HepG2 (cell line): ENCODE measurements at regions not wholly inside any gene's neighbourhood (a gene's known extent, or its start where the extent isn't known, plus 50 kb on each side); places are given as distances from the start of the nearest gene placed in this dataset.

Experiments
- ATAC-seq: fragments of 200-7000 bp; cut with Tn5 transposase; 3 replicates; pipeline ENCODE4 v1.9.1; 2020; ENCODE audit warnings: mild to moderate bottlenecking, moderate library complexity
- BruUV-seq: library from RNA; stranded (reverse); fragments of 400-500 nt; replicated peaks from 2 replicates; lab custom pipeline; 2021; lab: Mats Ljungman, UMichigan
- CTCF ChIA-PET: fragments of 300-600 bp; formaldehyde crosslinking; extraction: SDS; loops from one replicate; lab custom pipeline; 2021; ENCODE audit warnings: low total read pairs, inconsistent platforms, low intra/inter-chr PET ratio; lab: Yijun Ruan, JAX
- POLR2A ChIA-PET: fragments of 350-600 bp; sonication (Branson Sonifier 250); formaldehyde crosslinking; loops from one replicate; lab custom pipeline; 2020; ENCODE audit warnings: antibody characterized with exemption, inconsistent platforms; lab: Yijun Ruan, JAX
- DNase-seq: peaks from one replicate; pipeline ENCODE4 v3.0.0-alpha.2; 2015; ENCODE audit warnings: low spot score
- FAIRE-seq: peaks from 3 replicates; lab custom pipeline; 2011; peaks lifted over from hg19 to GRCh38; lab: Jason Lieb, UNC
- H2AFZ ChIP-seq: one replicate; pipeline ENCODE4 v1.6.1; 2011; ENCODE audit warnings: low read length, inconsistent platforms
- H3K27ac ChIP-seq: fragments of 300-600 bp; 3 replicates; pipeline ENCODE4 v1.8.0; 2011; ENCODE audit warnings: mixed run types, mild to moderate bottlenecking, mixed read lengths, low read length, inconsistent platforms; ENCODE audit not compliant: insufficient read depth; ENCODE audit errors: extremely low read length
- H3K27me3 ChIP-seq, 2 experiments: fragments of 200-600 bp in 1 of 2; 2 replicates in 1 of 2; 3 replicates in 1 of 2; pipeline versions ENCODE4 v1.6.0 to v1.8.0; 2011; ENCODE audit warnings: low read length in 2 of 2, mild to moderate bottlenecking in 2 of 2, moderate library complexity in 2 of 2, inconsistent platforms in 1 of 2; ENCODE audit not compliant: insufficient read depth in 2 of 2, control insufficient read depth in 1 of 2
- H3K36me3 ChIP-seq, 2 experiments: fragments of 200-600 bp in 1 of 2; replicated peaks in 1 of 2; 2 replicates in 1 of 2; 3 replicates in 1 of 2; pipeline versions ENCODE4 v1.5.1 to v1.8.0; 2011; ENCODE audit warnings: low read length in 2 of 2, inconsistent platforms in 1 of 2; ENCODE audit not compliant: insufficient read depth in 2 of 2, control insufficient read depth in 1 of 2
- H3K4me1 ChIP-seq: 2 replicates; pipeline ENCODE4 v1.5.1; 2012; ENCODE audit warnings: low read length, inconsistent platforms; ENCODE audit not compliant: insufficient read depth
- H3K4me2 ChIP-seq: 2 replicates; pipeline ENCODE4 v1.6.0; 2011; ENCODE audit warnings: low read depth, low read length, inconsistent platforms
- H3K4me3 ChIP-seq, 3 experiments: fragments of 200-600 bp in 1 of 3; sonication (generic), shearing (Covaris generic) in 1 of 3; replicated peaks in 1 of 3; 2 replicates each; pipeline ENCODE4 v1.5.1; 2011 to 2016; ENCODE audit warnings: low read length in 3 of 3, inconsistent platforms in 2 of 3, low read depth in 2 of 3, mild to moderate bottlenecking in 2 of 3, control low read depth in 1 of 3, mixed read lengths in 1 of 3; ENCODE audit not compliant: insufficient read depth in 1 of 3
- H3K79me2 ChIP-seq: one replicate; pipeline ENCODE4 v1.6.1; 2011; ENCODE audit warnings: low read length, inconsistent platforms; ENCODE audit not compliant: insufficient read depth
- H3K9ac ChIP-seq: 2 replicates; pipeline ENCODE4 v1.6.0; 2011; ENCODE audit warnings: mild to moderate bottlenecking, low read depth, low read length, inconsistent platforms; ENCODE audit not compliant: insufficient read depth
- H3K9me3 ChIP-seq: 2 replicates; pipeline ENCODE4 v1.5.1; 2012; ENCODE audit warnings: mild to moderate bottlenecking, low read length
- H4K20me1 ChIP-seq: 2 replicates; pipeline ENCODE4 v1.6.0; 2011; ENCODE audit warnings: inconsistent platforms, mild to moderate bottlenecking, low read length, moderate library complexity; ENCODE audit not compliant: insufficient read depth
- CERS6 ChIP-seq: sonication (generic); formaldehyde crosslinking; IDR thresholded peaks from 2 replicates; pipeline ENCODE4 v1.5.0; 2020; ENCODE audit warnings: missing genetic modification reagents
- MBNL3 ChIP-seq: fragments of 250-450 bp; sonication (Bioruptor Pico); conservative IDR thresholded peaks from 2 replicates; pipeline ENCODE4 v1.8.0; 2022; ENCODE audit warnings: mild to moderate bottlenecking, inconsistent platforms
- TBL1XR1 ChIP-seq: fragments of 150-350 bp; IDR thresholded peaks from 2 replicates; pipeline ENCODE4 v1.6.1; 2014; ENCODE audit warnings: borderline replicate concordance, low read length; ENCODE audit not compliant: partially characterized antibody
- TCF12 ChIP-seq, 2 experiments: fragments of 450-650 bp in 1 of 2; sonication (generic) in 1 of 2; formaldehyde crosslinking in 1 of 2; IDR thresholded peaks; 2 replicates each; pipeline versions ENCODE4 v1.6.1 to v1.8.0; 2017 to 2022; ENCODE audit warnings: antibody characterized with exemption in 1 of 2, mild to moderate bottlenecking in 1 of 2, missing genetic modification reagents in 1 of 2, moderate library complexity in 1 of 2
- ZBTB42 ChIP-seq: sonication (generic); formaldehyde crosslinking; IDR thresholded peaks from 2 replicates; pipeline ENCODE4 v1.5.0; 2020; ENCODE audit warnings: mild to moderate bottlenecking, missing genetic modification reagents
- ZNF256 ChIP-seq: sonication (generic); formaldehyde crosslinking; conservative IDR thresholded peaks from 2 replicates; pipeline ENCODE4 v1.4.0; 2020; ENCODE audit warnings: missing genetic modification reagents
- ZNF570 ChIP-seq: sonication (generic); formaldehyde crosslinking; IDR thresholded peaks from 2 replicates; pipeline ENCODE4 v1.4.0; 2020; ENCODE audit warnings: mild to moderate bottlenecking, missing genetic modification reagents, borderline replicate concordance
- ZNF674 ChIP-seq: sonication (generic); formaldehyde crosslinking; IDR thresholded peaks from 2 replicates; pipeline ENCODE4 v1.5.0; 2020; ENCODE audit warnings: low read depth, mild to moderate bottlenecking, missing genetic modification reagents
- ZNF784 ChIP-seq: sonication (generic); formaldehyde crosslinking; IDR thresholded peaks from 2 replicates; pipeline ENCODE4 v1.5.1; 2020; ENCODE audit warnings: missing genetic modification reagents, mild to moderate bottlenecking, borderline replicate concordance
- WGBS: methylation state at CpG from one replicate; pipeline ENCODE4 v1.1.6; 2017; ENCODE audit warnings: low lambda C conversion rate; 5-methylcytosine and 5-hydroxymethylcytosine counted together
- in situ Hi-C: cut with HindIII; loops from 2 replicates; pipeline ENCODE4 v1.10.0; 2017; ENCODE audit warnings: low pct_unique_long_range_greater_than_20kb; ENCODE audit not compliant: extremely low pct_ligation_motif_present
- intact Hi-C: fragments of 100-400 bp; cut with micrococcal nuclease; formaldehyde crosslinking; loops from one replicate; pipeline ENCODE4 v1.10.0; 2022; ENCODE audit not compliant: unreplicated experiment
- TF ChIP-seq, protein P1 (sequence below): sonication (generic); formaldehyde crosslinking; IDR thresholded peaks from 2 replicates; pipeline ENCODE4 v1.4.0; 2020; ENCODE audit warnings: missing genetic modification reagents

DNA sequence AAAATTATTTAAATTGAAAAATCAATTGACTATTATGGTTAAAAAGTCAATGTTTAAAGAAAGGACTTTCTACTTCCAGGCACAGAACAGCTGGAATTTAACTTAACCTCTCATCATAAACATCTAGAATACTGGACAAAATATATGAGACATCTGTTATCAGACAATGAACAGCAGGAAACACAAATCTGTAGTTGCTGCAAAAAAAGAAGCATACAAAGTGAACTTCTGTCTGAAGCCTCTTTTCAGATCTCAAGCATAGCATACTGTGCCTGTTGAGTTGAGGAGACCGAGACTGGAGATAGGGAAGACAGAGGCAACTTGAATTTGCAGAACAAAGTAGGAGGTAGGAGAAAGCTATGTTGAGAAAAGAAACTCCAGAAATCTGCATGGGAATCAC is 140.0 kb upstream of the CBLB start:
- intact Hi-C loops (loop anchor here (10.0 kb wide), 1 partner anchor 64 kb away; no protein-coding TSS in a partner anchor), in situ Hi-C loops (no loop called here)
- DNase-seq: no peak
- ATAC-seq: no peak
- H2AFZ ChIP-seq: no peak overlapping the region
- no peak for FAIRE-seq
- 0% methylated on average over 1 of the region's 1 CpG for WGBS
- BruUV-seq: no TSS peak
- H4K20me1 ChIP-seq: no peaks in the 10 kb centered on the region
- no peaks in the 10 kb centered on the region for H3K79me2 ChIP-seq
- no peak overlapping the region for H3K4me3 ChIP-seq
- H3K36me3 ChIP-seq: no peaks in the 10 kb centered on the region
- H3K4me1 ChIP-seq: no peaks in the 10 kb centered on the region
- CTCF ChIA-PET: no interaction called here
- POLR2A ChIA-PET: no interaction called here
- H3K27me3 ChIP-seq: no peaks in the 10 kb centered on the region
- no peak overlapping the region for H3K4me2 ChIP-seq
- TF ChIP-seq CERS6 (CRISPR knock-in tag) (no peak), ZNF784 (CRISPR knock-in tag) (no peak), ZNF570 (CRISPR knock-in tag) (no peak), TBL1XR1 (no peak), MBNL3 (CRISPR knock-in tag) (no peak), ZNF674 (CRISPR knock-in tag) (no peak), TCF12 (IDR thresholded peaks at IDR 0.05) (no peak), TCF12 (CRISPR knock-in tag; IDR thresholded peaks at IDR 0.05) (no peak), ZBTB42 (no peak), ZNF256 (CRISPR knock-in tag) (no peak)
- TF ChIP-seq, protein P1, sequence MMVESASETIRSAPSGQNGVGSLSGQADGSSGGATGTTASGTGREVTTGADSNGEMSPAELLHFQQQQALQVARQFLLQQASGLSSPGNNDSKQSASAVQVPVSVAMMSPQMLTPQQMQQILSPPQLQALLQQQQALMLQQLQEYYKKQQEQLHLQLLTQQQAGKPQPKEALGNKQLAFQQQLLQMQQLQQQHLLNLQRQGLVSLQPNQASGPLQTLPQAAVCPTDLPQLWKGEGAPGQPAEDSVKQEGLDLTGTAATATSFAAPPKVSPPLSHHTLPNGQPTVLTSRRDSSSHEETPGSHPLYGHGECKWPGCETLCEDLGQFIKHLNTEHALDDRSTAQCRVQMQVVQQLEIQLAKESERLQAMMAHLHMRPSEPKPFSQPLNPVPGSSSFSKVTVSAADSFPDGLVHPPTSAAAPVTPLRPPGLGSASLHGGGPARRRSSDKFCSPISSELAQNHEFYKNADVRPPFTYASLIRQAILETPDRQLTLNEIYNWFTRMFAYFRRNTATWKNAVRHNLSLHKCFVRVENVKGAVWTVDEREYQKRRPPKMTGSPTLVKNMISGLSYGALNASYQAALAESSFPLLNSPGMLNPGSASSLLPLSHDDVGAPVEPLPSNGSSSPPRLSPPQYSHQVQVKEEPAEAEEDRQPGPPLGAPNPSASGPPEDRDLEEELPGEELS (CRISPR knock-in tag): no peak
- no peak overlapping the region for H3K9ac ChIP-seq
- no peak overlapping the region for H3K27ac ChIP-seq
- H3K9me3 ChIP-seq: no peaks in the 10 kb centered on the region
